ENCODE measurements at regions not wholly inside any gene's neighbourhood (a gene's known extent, or its start where the extent isn't known, plus 50 kb on each side); places are given as distances from the start of the nearest gene placed in this dataset.

DNA sequence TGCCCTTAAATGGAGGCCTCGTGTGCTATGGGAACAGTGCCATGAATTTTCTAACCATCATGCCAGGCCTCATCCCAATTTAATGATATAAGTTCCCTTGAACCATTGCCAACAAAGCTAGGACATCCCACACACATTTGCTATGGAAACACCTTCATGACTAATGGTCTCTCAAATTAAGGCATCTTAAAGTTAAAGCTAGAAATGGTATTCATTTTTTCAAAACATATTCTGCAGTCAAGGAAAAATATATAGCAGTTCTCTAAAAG is 117.3 kb downstream of the BTG1 start:
- Histone ChIP-seq H3K9me3 (ENCODE audit: control insufficient read depth, low read depth, low read length) (no peaks in the 10 kb centered on the region), H3K27me3 (ENCODE audit: control insufficient read depth, insufficient read depth, low read length) (no peaks in the 10 kb centered on the region), H3K36me3 (ENCODE audit: control insufficient read depth, low read depth, low read length) (no peaks in the 10 kb centered on the region), H3K4me3 (ENCODE audit: low read length) (no peak overlapping the region), H3K9ac (ENCODE audit: low read length) (no peak overlapping the region), H3K4me1 (ENCODE audit: control insufficient read depth, low read depth, low read length) (no peaks in the 10 kb centered on the region), H3K27ac (ENCODE audit: low read length) (no peak overlapping the region)

DNA sequence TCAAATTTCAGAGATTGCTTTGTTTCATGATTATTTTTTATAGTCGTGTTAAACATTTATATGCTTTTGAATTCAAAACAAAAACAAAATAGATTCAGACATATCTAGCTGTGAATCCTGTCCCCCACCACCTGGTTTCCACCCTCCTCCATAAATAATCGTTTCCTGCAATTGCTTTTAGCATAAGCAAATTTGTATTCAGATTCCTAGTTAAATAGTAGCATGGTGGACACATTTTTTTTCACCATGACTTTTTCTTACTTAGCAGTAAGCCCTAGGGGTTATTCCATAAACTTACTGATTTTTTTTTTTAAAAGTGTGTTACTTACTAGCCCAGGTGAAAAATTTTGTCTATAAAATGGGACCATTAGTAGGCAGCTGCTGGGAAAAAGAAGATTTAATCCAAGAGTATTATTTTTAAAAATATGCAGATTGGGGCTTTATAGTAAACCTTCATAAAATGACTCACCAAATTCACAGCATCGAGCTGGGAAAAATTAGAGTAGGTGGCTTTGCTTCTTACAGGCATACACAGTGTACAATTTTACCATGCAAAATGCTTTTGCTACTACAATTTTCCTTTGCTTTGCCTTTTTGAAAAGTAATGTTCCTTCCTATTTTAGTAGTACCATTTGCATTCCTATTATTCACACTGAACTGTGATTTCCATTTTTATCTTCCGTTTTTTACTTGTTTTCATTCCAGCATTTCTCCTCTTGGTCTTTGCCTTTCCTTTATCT is 117.8 kb downstream of the BTG1 start:
- H3K27ac ChIP-seq (ENCODE audit: low read length), result no peak overlapping the region
- H3K36me3 ChIP-seq (ENCODE audit: control insufficient read depth, low read depth, low read length), result no peaks in the 10 kb centered on the region
- no peak overlapping the region for H3K4me3 ChIP-seq (ENCODE audit: low read length)
- no peaks in the 10 kb centered on the region for H3K27me3 ChIP-seq (ENCODE audit: control insufficient read depth, insufficient read depth, low read length)
- no peak overlapping the region for H3K9ac ChIP-seq (ENCODE audit: low read length)
- H3K9me3 ChIP-seq (ENCODE audit: control insufficient read depth, low read depth, low read length), result no peaks in the 10 kb centered on the region
- no peaks in the 10 kb centered on the region for H3K4me1 ChIP-seq (ENCODE audit: control insufficient read depth, low read depth, low read length)

DNA sequence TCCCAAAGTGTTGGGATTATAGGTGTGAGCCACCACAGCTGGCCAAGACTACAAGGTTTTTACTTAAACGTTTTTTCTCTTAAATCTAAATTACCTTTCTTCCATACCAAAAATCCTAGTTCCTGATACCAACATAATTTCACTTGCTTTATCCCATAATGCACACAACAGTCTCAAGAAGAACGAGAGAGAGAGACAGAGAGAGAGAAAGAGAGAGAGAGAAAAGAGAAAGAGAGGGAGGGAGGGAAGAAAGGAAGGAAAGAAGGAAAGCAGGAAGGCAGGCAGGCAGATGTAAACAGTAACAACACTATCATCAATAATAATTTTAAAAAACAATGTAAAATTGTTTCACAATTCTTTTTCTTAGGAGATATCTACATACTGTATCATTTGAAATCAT is 118.4 kb downstream of the BTG1 start:
- H3K4me3 ChIP-seq (ENCODE audit: low read length), result no peak overlapping the region
- no peak overlapping the region for H3K27ac ChIP-seq (ENCODE audit: low read length)
- no peaks in the 10 kb centered on the region for H3K27me3 ChIP-seq (ENCODE audit: control insufficient read depth, insufficient read depth, low read length)
- H3K36me3 ChIP-seq (ENCODE audit: control insufficient read depth, low read depth, low read length), result no peaks in the 10 kb centered on the region
- H3K9me3 ChIP-seq (ENCODE audit: control insufficient read depth, low read depth, low read length), result no peaks in the 10 kb centered on the region
- H3K4me1 ChIP-seq (ENCODE audit: control insufficient read depth, low read depth, low read length), result no peaks in the 10 kb centered on the region
- H3K9ac ChIP-seq (ENCODE audit: low read length), result no peak overlapping the region

DNA sequence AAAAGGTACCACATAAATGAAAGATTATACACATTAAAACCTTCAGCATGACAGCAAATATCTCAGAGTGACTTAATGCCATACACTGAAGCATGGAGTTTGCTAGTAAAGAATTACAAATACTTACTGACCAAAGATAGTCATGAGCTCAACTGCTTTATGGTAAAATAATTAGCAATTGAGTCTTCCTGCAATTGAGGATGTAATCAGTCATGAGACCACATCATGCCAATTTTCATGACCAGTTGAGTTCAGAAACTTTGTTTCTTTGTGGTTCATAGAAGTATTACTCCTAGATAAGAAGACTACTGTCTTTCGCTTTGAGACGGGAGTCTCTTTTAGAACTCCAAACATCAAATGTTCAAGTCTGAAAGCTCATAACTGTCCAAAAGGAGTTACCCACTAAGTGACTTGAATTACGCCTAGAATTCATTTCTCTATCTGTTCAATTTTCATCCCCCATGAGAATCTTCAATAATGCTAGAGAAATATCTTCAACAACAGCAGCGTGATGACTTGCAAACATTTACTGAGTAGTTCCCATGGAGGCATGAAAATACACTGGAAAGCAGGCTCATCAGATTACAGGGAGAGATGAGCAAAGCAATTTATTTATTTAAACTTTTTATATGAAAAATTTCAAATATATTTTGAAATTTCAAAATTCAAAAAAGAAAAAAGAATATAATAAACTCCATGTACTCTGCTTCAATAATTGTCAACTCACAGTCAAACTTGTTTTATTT is 120.0 kb downstream of the BTG1 start:
- H3K27me3 ChIP-seq (ENCODE audit: control insufficient read depth, insufficient read depth, low read length), result no peaks in the 10 kb centered on the region
- no peak overlapping the region for H3K9ac ChIP-seq (ENCODE audit: low read length)
- H3K27ac ChIP-seq (ENCODE audit: low read length), result no peak overlapping the region
- peaks cover 8% of the 10 kb centered on the region for H3K4me1 ChIP-seq (ENCODE audit: control insufficient read depth, low read depth, low read length)
- no peaks in the 10 kb centered on the region for H3K9me3 ChIP-seq (ENCODE audit: control insufficient read depth, low read depth, low read length)
- no peaks in the 10 kb centered on the region for H3K36me3 ChIP-seq (ENCODE audit: control insufficient read depth, low read depth, low read length)
- no peak overlapping the region for H3K4me3 ChIP-seq (ENCODE audit: low read length)

DNA sequence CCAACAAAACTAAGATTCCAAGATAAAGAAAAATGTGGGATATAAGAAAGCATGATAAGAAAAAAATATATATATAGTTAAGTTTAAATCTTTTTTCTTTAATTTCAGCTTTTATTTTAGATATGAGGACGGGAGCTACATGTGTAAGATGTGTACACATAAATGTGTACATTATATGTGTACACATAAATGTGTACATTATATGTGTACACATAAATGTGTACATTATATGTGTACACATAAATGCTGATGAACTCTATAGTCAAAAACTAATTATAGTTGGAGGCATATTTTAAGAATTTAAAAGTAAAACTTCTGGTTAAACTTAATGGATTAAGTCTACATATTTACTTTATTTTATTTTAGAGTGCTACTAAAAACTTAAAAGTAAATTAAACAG is 123.6 kb downstream of the BTG1 start:
- H3K4me1 ChIP-seq (ENCODE audit: control insufficient read depth, low read depth, low read length), result peaks cover 8% of the 10 kb centered on the region
- H3K27ac ChIP-seq (ENCODE audit: low read length), result no peak overlapping the region
- no peak overlapping the region for H3K9ac ChIP-seq (ENCODE audit: low read length)
- no peak overlapping the region for H3K4me3 ChIP-seq (ENCODE audit: low read length)
- no peaks in the 10 kb centered on the region for H3K27me3 ChIP-seq (ENCODE audit: control insufficient read depth, insufficient read depth, low read length)
- H3K9me3 ChIP-seq (ENCODE audit: control insufficient read depth, low read depth, low read length), result no peaks in the 10 kb centered on the region
- H3K36me3 ChIP-seq (ENCODE audit: control insufficient read depth, low read depth, low read length), result no peaks in the 10 kb centered on the region

DNA sequence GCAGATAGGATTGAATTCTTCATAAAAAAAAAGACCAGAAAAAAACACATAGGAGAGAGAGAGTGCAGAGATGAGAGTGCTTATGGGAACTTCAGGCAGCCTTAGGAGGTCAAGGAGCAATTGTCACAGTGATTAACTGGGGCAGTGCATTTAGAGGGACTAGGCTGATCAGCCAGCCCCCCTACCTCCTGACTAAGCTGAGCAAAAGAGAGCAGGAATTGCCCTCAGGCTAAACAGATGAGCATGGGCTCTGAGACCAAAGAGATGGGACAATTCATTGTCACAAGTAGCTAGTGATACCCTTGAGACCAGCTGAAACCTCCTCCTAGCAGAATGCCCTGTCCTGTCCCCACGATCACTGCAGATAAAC is 124.0 kb downstream of the BTG1 start:
- Histone ChIP-seq H3K4me1 (ENCODE audit: control insufficient read depth, low read depth, low read length) (peaks cover 8% of the 10 kb centered on the region), H3K4me3 (ENCODE audit: low read length) (no peak overlapping the region), H3K27me3 (ENCODE audit: control insufficient read depth, insufficient read depth, low read length) (no peaks in the 10 kb centered on the region), H3K9ac (ENCODE audit: low read length) (no peak overlapping the region), H3K27ac (ENCODE audit: low read length) (no peak overlapping the region), H3K36me3 (ENCODE audit: control insufficient read depth, low read depth, low read length) (no peaks in the 10 kb centered on the region), H3K9me3 (ENCODE audit: control insufficient read depth, low read depth, low read length) (no peaks in the 10 kb centered on the region)

DNA sequence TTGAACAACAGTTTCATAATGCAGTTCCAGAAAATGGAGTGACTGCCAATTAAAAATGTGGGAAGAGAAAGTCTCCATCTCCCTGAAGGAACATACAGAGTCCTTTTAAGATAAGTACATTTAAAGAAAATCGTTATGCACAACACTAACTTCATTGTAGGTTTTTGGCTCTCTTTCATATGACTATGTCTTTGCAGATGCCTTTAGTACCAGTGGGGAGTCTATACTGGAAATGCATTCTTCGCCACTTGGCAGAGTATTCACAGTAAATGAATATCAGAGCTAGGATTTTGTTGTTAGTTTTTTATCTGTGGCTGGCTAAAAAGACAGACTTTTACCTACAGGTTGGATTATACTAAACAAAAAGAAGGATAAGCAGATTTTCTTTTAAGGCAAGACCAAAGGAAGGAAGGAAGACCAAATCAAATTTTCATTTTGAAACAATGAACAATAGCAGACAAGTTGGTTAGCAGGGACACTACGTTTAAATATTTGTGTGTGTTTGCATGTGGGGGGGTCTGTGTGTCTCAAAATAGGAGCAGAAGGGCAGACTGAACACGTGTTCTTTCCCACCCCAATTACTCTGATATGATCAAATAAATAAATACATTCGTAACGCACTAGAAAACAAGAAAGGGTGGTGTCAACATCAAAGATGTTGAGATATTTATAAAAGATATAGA is 124.5 kb downstream of the BTG1 start:
- peaks cover 8% of the 10 kb centered on the region for H3K4me1 ChIP-seq (ENCODE audit: control insufficient read depth, low read depth, low read length)
- no peak overlapping the region for H3K27ac ChIP-seq (ENCODE audit: low read length)
- H3K9me3 ChIP-seq (ENCODE audit: control insufficient read depth, low read depth, low read length), result no peaks in the 10 kb centered on the region

DNA sequence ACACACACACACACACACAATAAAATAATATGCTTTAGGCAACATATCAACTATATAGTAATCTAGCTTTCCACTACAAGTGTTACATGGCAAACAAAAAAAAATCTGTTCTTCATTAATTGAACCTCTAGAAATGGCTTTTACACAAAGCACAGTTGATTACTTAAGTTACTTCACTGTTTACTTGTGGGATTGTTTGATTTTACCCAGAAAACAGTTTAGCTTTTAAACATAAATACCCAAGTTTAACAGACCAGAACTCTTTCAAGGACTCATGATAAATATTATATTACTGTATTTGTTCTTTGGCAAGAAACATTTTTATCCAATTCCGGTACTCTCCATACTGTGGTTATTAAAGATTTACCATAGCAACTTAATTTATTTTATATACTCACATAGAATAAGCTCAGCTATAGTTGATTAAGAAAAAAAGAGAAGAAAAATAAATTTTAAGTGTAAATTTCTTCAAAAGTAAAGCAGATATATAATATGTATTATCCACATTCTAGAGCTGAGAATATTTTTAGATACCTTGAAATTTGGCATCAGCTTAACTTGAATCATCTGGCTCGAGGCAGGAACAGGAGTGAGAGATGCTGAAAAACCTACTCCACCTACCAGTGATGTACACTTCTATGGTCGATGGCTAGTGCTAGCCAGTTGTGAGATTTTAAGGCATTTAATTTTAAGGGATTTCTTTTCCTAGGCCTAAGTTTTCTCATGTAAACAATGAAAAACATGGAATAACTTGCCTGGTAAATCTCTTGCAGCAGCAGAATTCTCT is 126.0 kb downstream of the BTG1 start:
- H3K27me3 ChIP-seq (ENCODE audit: control insufficient read depth, insufficient read depth, low read length), result no peaks in the 10 kb centered on the region
- H3K27ac ChIP-seq (ENCODE audit: low read length), result no peak overlapping the region
- no peaks in the 10 kb centered on the region for H3K9me3 ChIP-seq (ENCODE audit: control insufficient read depth, low read depth, low read length)
- no peaks in the 10 kb centered on the region for H3K36me3 ChIP-seq (ENCODE audit: control insufficient read depth, low read depth, low read length)
- H3K4me1 ChIP-seq (ENCODE audit: control insufficient read depth, low read depth, low read length), result peaks cover 8% of the 10 kb centered on the region
- no peak overlapping the region for H3K9ac ChIP-seq (ENCODE audit: low read length)
- H3K4me3 ChIP-seq (ENCODE audit: low read length), result no peak overlapping the region

More for the DNA sequence above, 124.5 kb downstream of the BTG1 start:
- Histone ChIP-seq H3K27me3 (ENCODE audit: control insufficient read depth, insufficient read depth, low read length) (no peaks in the 10 kb centered on the region), H3K36me3 (ENCODE audit: control insufficient read depth, low read depth, low read length) (no peaks in the 10 kb centered on the region), H3K9ac (ENCODE audit: low read length) (no peak overlapping the region), H3K4me3 (ENCODE audit: low read length) (peak overlapping the region; percentile 8)

DNA sequence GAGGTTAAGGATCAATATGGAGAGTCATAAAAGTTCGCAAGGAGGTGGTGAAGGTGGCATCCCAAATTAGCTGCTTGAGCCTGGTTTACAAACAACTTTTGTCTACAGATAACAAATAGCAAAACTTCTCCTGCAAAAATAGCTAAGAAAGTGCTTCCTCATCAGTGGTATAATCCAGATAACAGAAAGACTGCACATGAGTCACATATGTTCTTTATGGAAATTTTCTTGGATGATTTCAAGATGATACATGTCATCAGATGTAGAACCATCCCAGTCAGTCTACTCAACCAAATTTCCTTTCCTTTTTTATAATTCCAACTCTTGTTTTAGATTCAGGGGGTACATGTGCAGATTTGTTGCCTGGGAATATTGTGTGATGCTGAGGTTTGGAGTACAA is 133.0 kb downstream of the BTG1 start:
- Histone ChIP-seq H3K9me3 (ENCODE audit: control insufficient read depth, low read depth, low read length) (no peaks in the 10 kb centered on the region), H3K27me3 (ENCODE audit: control insufficient read depth, insufficient read depth, low read length) (no peaks in the 10 kb centered on the region), H3K27ac (ENCODE audit: low read length) (no peak overlapping the region), H3K4me3 (ENCODE audit: low read length) (no peak overlapping the region), H3K36me3 (ENCODE audit: control insufficient read depth, low read depth, low read length) (no peaks in the 10 kb centered on the region), H3K4me1 (ENCODE audit: control insufficient read depth, low read depth, low read length) (no peaks in the 10 kb centered on the region), H3K9ac (ENCODE audit: low read length) (no peak overlapping the region)

DNA sequence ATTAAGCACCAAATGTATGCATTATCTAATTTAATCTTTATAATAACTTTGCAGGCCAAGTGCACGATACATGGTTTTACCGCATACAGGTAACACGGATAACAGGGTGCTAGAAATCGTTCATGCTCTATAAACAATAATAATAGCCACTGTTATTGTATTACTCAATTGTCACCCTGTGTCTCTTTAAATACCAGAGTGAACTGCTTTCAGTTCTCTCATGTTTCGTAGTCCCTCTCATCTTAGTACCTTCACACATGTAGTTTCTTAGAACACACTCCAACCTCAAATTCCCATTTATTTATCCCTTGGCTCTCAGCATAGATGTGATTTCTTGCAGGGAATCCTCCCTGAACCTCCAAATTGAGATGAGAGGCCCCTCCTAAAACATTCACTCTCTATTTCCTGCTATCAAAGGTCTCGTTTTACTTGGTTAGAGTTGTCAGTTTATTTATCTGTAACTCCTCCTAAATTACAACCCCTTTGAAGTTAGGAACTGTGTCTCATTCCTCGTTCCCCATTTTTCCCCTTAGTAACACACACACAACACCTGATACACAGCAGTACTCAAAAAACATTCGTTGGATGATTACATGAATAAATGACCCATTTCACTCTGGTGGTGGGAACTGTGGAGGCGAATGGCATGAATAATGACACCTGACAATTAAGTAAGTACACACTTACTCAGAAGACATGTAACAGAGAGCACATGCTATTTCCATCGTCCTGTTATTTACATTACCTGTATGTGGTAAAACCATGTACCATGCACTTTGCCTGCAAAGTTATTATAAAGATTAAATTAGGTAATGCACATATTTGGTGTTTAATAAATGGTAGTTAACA is 134.6 kb downstream of the BTG1 start:
- H3K4me3 ChIP-seq (ENCODE audit: low read length), result no peak overlapping the region
- no peaks in the 10 kb centered on the region for H3K4me1 ChIP-seq (ENCODE audit: control insufficient read depth, low read depth, low read length)
- no peak overlapping the region for H3K9ac ChIP-seq (ENCODE audit: low read length)
- H3K27ac ChIP-seq (ENCODE audit: low read length), result no peak overlapping the region
- H3K27me3 ChIP-seq (ENCODE audit: control insufficient read depth, insufficient read depth, low read length), result no peaks in the 10 kb centered on the region
- H3K36me3 ChIP-seq (ENCODE audit: control insufficient read depth, low read depth, low read length), result no peaks in the 10 kb centered on the region
- no peaks in the 10 kb centered on the region for H3K9me3 ChIP-seq (ENCODE audit: control insufficient read depth, low read depth, low read length)

DNA sequence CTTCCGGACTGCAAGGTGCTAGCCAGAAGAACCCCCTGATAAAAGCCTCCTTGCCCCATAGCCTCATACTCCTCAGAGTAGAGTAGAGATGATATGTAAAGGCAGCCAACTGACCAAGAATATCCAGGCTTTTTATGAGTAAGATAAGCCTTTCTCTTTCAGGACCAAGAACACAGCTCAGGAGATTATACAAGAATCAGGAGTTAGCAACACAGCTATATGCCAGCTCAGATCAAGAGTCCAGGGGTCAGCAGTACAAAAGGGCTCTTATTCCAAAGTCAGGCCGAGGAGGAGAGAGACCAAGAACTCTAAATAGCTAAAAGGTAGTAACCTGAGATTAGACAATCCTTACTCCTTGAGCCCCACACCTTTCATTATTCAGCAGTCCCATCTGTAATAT is 135.3 kb downstream of the BTG1 start:
- H3K4me3 ChIP-seq (ENCODE audit: low read length), result no peak overlapping the region
- H3K27ac ChIP-seq (ENCODE audit: low read length), result no peak overlapping the region

More for the DNA sequence above, 135.3 kb downstream of the BTG1 start:
- H3K4me1 ChIP-seq (ENCODE audit: control insufficient read depth, low read depth, low read length), result no peaks in the 10 kb centered on the region
- no peaks in the 10 kb centered on the region for H3K36me3 ChIP-seq (ENCODE audit: control insufficient read depth, low read depth, low read length)
- H3K9me3 ChIP-seq (ENCODE audit: control insufficient read depth, low read depth, low read length), result no peaks in the 10 kb centered on the region
- no peaks in the 10 kb centered on the region for H3K27me3 ChIP-seq (ENCODE audit: control insufficient read depth, insufficient read depth, low read length)
- no peak overlapping the region for H3K9ac ChIP-seq (ENCODE audit: low read length)
